ENCODE measurements at regions not wholly inside any gene's neighbourhood (a gene's known extent, or its start where the extent isn't known, plus 50 kb on each side); places are given as distances from the start of the nearest gene placed in this dataset.

- no peak for DNase-seq (ENCODE audit: low read depth, low spot score)
These were observed 73.3 kb downstream of the RFC3 start for GRCh38 chr13:33891196-33891742.

- no peak for DNase-seq (ENCODE audit: low read depth, low spot score)
These were observed 75.6 kb downstream of the RFC3 start for GRCh38 chr13:33893559-33893958.

DNA sequence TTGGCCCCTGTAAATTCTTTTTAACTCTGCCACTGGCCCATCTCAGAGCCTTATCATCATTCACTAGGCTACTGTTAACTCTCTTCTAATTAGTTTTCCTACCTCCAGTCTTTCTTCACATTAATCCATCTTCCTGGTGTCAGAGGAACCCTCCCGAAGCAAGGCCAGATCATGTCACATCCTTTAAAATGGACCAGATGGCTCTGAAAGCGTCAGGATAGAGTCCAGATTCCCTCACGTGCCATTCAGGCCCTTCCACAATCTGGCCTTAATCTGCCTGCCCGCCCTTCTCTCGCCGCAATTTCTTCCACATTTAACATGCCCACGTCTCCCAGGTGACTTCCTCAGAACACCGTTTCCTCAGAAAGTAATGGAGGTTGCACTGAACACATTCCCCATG, 86.5 kb downstream of the RFC3 start:
- DNase-seq (ENCODE audit: low read depth, low spot score), result no peak

GRCh38 chr13:33908116-33908515, 90.2 kb downstream of the RFC3 start:
- no peak for DNase-seq (ENCODE audit: low read depth, low spot score)

DNA sequence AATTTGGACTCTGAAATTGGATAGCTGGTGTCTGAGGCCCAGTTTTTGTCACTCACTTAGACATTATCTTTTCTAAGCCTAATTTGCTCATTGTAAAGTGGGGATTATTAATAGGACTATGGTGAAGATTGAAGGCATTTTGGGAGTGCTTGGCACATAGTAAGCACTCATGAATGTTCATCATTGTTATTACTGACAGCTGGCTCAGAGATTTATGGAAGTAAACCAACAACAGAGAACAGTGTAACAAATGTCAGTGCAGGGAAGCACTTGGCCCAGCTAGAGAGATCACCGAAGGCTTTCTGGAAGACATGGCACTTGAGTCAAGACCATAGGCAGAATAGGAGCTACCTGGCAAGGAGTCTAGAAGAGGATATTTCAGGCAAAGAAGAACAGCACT, 92.3 kb downstream of the RFC3 start:
- DNase-seq (ENCODE audit: low read depth, low spot score), result no peak

- no peak for DNase-seq (ENCODE audit: low read depth, low spot score)
These were observed 93.6 kb downstream of the RFC3 start for GRCh38 chr13:33911521-33911920.

- no peak for DNase-seq (ENCODE audit: low read depth, low spot score)
These were observed 95.9 kb downstream of the RFC3 start for GRCh38 chr13:33913829-33914228.

- no peak for DNase-seq (ENCODE audit: low read depth, low spot score)
These were observed 99.2 kb downstream of the RFC3 start for GRCh38 chr13:33917190-33917589.

GRCh38 chr13:33918199-33918932, 100.4 kb downstream of the RFC3 start:
- no peak for DNase-seq (ENCODE audit: low read depth, low spot score)

- DNase-seq (ENCODE audit: low read depth, low spot score), result no peak
These were observed 101.2 kb downstream of the RFC3 start for GRCh38 chr13:33919120-33919519.

DNA sequence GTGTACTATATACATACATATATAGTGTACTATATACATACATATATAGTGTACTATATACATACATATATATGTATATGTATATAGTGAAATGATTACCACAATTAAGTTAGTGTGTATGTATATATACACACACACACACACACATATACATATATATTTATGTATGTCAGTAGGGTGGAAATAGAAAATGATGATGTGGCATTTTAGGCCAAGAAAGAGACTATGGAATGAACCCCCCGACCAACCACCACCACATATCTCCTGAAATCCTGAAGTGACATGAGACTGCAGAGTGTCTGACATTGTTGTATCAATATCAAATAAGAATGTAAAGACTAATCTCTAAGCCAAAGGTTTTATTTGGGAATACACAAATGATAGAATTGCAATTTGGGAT, 107.6 kb downstream of the RFC3 start:
- DNase-seq (ENCODE audit: low read depth, low spot score), result no peak

DNA sequence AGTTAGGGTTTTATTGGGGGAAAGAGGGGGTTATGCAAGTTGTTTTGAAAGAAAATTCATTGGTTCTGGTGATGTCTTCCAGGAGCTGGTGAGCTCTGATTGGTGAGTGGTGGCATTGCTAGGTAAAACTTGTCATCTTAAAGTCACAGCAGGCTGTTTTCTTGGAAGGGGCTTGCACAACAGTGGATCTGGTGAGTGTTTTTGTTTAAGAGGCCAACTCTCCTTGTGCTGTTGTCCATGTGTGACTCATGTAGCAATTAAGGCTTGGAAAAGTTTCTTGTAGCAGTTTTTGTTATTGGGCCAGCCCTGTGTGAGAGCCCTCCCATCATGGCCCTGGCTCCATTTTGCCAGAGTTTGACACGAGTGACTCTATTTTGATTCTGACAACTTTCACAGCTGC, 109.4 kb downstream of the RFC3 start:
- DNase-seq (ENCODE audit: low read depth, low spot score), result no peak

DNA sequence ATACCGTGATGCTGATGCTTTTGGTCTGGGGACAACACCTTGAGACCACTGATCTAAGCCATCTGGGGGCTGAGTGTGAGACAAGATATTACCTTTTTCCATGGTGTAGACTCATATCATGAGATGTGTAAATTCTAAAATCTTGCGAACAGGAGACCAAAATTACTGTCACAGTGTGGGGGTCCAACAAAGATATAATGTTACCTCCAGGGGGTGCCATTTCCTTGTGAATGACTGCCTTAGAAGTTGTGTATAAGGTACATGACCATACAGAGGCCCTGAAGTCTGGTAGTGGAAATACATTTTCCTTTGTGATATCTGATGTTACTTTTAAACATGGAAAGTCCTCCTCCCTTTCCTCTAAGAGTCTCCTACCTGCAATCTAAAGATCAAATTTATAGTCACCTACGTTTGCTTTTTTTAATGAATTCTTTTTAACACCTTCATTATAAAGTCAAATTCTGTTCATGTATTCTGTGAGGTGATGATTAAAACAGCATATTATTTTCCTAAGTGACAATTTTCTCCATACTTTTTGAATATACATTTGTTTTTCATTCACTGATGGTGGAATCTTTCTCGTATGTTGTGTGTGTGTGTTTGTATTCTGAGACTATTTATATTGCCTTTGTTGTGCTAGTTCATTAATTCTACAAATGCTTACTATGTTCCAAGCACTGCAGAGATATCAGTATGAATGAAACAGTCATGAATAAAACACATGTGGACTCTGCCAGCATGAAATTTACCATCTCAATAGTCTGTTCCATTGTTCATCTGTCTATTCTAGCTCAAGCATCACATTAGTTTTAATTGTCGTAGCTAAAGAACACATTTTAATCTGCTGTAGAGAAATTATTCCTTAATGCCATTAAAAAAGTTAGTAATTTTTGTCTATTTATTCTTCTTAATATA, 113.7 kb downstream of the RFC3 start:
- no peak for DNase-seq (ENCODE audit: low read depth, low spot score)

- no peak for DNase-seq (ENCODE audit: low read depth, low spot score)
These were observed 114.9 kb downstream of the RFC3 start for GRCh38 chr13:33932769-33933406.

DNA sequence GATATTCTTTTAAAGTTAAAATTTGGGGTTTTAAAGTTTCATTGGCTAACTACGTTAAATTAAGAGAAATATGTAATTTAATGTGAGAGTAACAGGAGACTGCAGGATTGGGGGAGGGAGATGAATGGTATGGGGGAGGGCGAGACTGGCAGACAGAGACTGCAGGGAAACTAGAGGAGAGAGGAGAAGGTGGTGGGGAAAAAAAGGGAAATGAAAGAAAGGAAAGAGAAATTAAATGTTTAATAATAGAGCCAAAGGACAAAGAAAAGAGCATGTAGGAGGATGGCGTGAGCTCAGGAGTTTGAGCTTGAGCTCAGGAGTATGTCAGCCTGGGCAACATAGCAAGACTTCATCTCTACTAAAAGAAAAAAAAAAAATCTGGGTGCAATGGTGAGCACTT, 115.9 kb downstream of the RFC3 start:
- DNase-seq (ENCODE audit: low read depth, low spot score), result no peak

DNA sequence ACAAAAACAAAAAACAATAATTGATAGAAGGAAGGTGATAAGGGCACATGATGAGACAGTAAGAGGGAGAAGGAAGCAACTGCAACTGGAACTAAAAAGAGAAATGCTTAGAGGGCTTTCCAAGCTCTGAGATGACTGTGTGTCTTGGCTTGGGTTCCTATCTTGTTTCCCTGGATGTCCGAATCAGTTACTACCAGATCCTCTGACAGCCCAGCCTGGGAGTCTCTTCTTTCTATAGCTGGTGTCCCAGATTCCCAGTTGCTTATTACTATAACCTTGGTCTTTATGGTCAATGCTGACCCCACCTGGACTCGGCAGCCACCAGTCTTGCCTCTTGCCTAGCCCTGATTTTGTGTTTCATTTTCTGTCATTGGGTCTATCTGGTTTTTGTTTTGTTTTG, 116.4 kb downstream of the RFC3 start:
- no peak for DNase-seq (ENCODE audit: low read depth, low spot score)

GRCh38 chr13:33934951-33935371, 117.0 kb downstream of the RFC3 start:
- no peak for DNase-seq (ENCODE audit: low read depth, low spot score)

DNA sequence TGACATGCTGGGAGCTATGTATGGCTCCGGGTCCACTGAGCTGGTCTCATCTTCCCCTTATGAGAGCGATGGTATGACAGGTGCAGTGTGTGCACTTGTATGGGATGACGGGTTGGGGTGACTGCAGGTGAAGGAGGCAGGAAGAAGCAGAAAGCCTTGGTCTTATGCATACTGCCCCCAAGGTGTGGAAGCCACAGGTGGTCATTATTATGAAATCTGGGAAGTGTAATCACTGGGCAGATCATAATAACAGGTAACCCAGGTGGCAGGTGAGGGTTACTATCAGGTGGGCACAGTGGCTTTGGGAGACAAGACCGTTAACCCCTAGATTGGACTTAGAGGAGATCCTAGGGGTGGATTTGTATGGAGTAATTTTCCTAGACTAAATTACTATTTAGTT, 118.0 kb downstream of the RFC3 start:
- DNase-seq (ENCODE audit: low read depth, low spot score), result no peak

DNA sequence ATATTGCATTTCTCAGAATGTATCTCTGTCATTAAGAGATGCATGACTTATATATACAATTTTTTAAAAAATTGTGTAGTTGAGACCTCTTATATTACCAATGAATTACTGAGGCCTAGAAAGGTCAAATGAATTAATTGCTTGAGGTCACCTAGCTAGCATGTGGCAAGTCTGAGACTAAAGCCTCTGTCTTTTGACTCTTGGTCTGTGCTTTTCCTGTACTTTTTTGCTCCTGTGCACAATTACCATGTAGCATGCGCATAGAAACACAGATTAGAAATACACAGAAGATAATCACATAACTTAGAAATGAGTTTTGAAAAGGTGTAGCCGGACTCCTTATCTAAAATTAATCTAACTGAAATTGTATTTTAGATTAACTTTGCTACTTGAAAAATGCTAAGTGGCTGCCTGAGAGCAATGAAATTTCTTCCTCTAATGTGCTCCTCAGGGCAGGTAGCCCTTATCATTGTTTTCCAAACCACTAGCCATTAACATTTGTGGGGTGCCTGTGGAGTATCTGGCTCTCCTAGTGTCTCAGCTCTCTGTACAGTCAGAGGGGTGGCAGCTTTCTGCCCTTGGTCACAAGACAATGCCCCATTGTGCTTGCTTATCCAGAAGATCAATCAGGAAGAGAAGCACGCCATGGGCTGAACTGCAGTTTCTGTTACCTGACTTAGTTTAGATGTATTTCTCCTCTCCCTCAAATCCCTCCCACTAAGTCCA, 119.6 kb downstream of the RFC3 start:
- DNase-seq (ENCODE audit: low read depth, low spot score), result peak; percentile 45

- no peak for DNase-seq (ENCODE audit: low read depth, low spot score)
These were observed 122.3 kb downstream of the RFC3 start for GRCh38 chr13:33940256-33940655.

GRCh38 chr13:33940898-33941297, 122.9 kb downstream of the RFC3 start:
- peak; percentile 71 for DNase-seq (ENCODE audit: low read depth, low spot score)

All from ELF-1 (cell line).